GM12878 (cell line): ENCODE measurements at regions not wholly inside any gene's neighbourhood (a gene's known extent, or its start where the extent isn't known, plus 50 kb on each side); places are given as distances from the start of the nearest gene placed in this dataset.

ENCODE experiments used
- ATAC-seq: fragments of 200-7000 bp; cut with Tn5 transposase; 3 replicates; pipeline ENCODE4 v1.9.1; 2020; ENCODE audit warnings: mild to moderate bottlenecking, moderate library complexity
- BruUV-seq: library from RNA; stranded (reverse); fragments of 400-500 nt; replicated peaks from 2 replicates; lab custom pipeline; 2021; lab: Mats Ljungman, UMichigan
- CTCF ChIA-PET: fragments of 300-600 bp; sonication (Branson Sonifier 250); formaldehyde crosslinking; extraction: SDS; loops from one replicate; lab custom pipeline; 2021; ENCODE audit warnings: inconsistent platforms; lab: Yijun Ruan, JAX
- POLR2A ChIA-PET: fragments of 350-600 bp; formaldehyde crosslinking; extraction: SDS; loops from one replicate; lab custom pipeline; 2021; ENCODE audit warnings: inconsistent platforms; lab: Charles Lee
- RAD21 ChIA-PET: fragments of 300-600 bp; sonication (Branson Sonifier 250); formaldehyde crosslinking; loops from one replicate; lab custom pipeline; 2023; ENCODE audit warnings: antibody characterized with exemption; ENCODE audit not compliant: unreplicated experiment; lab: Charles Lee
- SMC1A ChIA-PET: fragments of 300-600 bp; sonication (Branson Sonifier 250); formaldehyde crosslinking; loops from one replicate; lab custom pipeline; 2023; ENCODE audit not compliant: unreplicated experiment, uncharacterized antibody; lab: Charles Lee
- DNase-seq: peaks from one replicate; pipeline ENCODE4 v3.0.0-alpha.2; 2011; ENCODE audit warnings: low read depth, low spot score
- FAIRE-seq: peaks from 3 replicates; lab custom pipeline; 2011; peaks lifted over from hg19 to GRCh38; lab: Jason Lieb, UNC
- H2AFZ ChIP-seq: 2 replicates; pipeline ENCODE4 v1.6.0; 2011; ENCODE audit warnings: low read depth, low read length, control low read depth; ENCODE audit not compliant: control insufficient read depth
- H3K27ac ChIP-seq: 2 replicates; pipeline ENCODE4 v1.5.1; 2011; ENCODE audit warnings: control low read depth; ENCODE audit not compliant: control insufficient read depth, insufficient read depth
- H3K27me3 ChIP-seq, 2 experiments: replicated peaks in 1 of 2; 2 replicates each; pipeline versions ENCODE4 v1.6.0 to v1.6.1; 2011; ENCODE audit warnings: low read length in 1 of 2; ENCODE audit not compliant: control insufficient read depth in 2 of 2, insufficient read depth in 2 of 2
- H3K36me3 ChIP-seq, 2 experiments: 2 replicates each; pipeline ENCODE4 v1.5.1; 2011; ENCODE audit warnings: low read length in 1 of 2; ENCODE audit not compliant: control insufficient read depth in 2 of 2, insufficient read depth in 2 of 2
- H3K4me1 ChIP-seq: 2 replicates; pipeline ENCODE4 v1.6.1; 2011; ENCODE audit warnings: mild to moderate bottlenecking, low read length, moderate library complexity, mixed read lengths; ENCODE audit not compliant: control insufficient read depth, insufficient read depth
- H3K4me2 ChIP-seq: 2 replicates; pipeline ENCODE4 v1.6.0; 2011; ENCODE audit warnings: control low read depth; ENCODE audit not compliant: control insufficient read depth, insufficient read depth
- H3K4me3 ChIP-seq: fragments of 200-600 bp; sonication (generic); 2 replicates; pipeline ENCODE4 v1.5.1; 2016
- H3K79me2 ChIP-seq: 2 replicates; pipeline ENCODE4 v1.6.0; 2011; ENCODE audit warnings: low read length; ENCODE audit not compliant: control insufficient read depth, insufficient read depth
- H3K9ac ChIP-seq: 2 replicates; pipeline ENCODE4 v1.8.0; 2011; ENCODE audit warnings: low read length, control low read depth, mixed read lengths; ENCODE audit not compliant: control insufficient read depth, insufficient read depth
- H3K9me3 ChIP-seq: replicated peaks from 3 replicates; pipeline ENCODE4 v1.5.1; 2011; ENCODE audit warnings: mild to moderate bottlenecking, low read length; ENCODE audit not compliant: control insufficient read depth, insufficient read depth
- H4K20me1 ChIP-seq: 2 replicates; pipeline ENCODE4 v1.6.0; 2011; ENCODE audit not compliant: control insufficient read depth, insufficient read depth
- BMI1 ChIP-seq: fragments of 450-650 bp; IDR thresholded peaks from 2 replicates; pipeline ENCODE4 v1.6.1; 2016; ENCODE audit warnings: mild to moderate bottlenecking, moderate library complexity, borderline replicate concordance
- CBX5 ChIP-seq: sonication (generic); IDR thresholded peaks from 2 replicates; pipeline ENCODE4 v1.6.1; 2016; ENCODE audit warnings: low read depth, moderate library complexity, mild to moderate bottlenecking, inconsistent platforms
- DPF2 ChIP-seq: fragments of 450-650 bp; IDR thresholded peaks from 2 replicates; pipeline ENCODE4 v1.6.1; 2017; ENCODE audit warnings: mild to moderate bottlenecking
- GATAD2B ChIP-seq: fragments of 450-650 bp; conservative IDR thresholded peaks from 2 replicates; pipeline ENCODE4 v1.6.1; 2017; ENCODE audit warnings: low read depth, mild to moderate bottlenecking, moderate library complexity
- KAT2A ChIP-seq: conservative IDR thresholded peaks from 2 replicates; pipeline ENCODE4 v1.6.1; 2011; ENCODE audit warnings: low read depth, low read length; ENCODE audit not compliant: control insufficient read depth
- LARP7 ChIP-seq: fragments of 450-650 bp; IDR thresholded peaks from 2 replicates; pipeline ENCODE4 v1.6.1; 2017; ENCODE audit warnings: mild to moderate bottlenecking
- MXI1 ChIP-seq: fragments of 150-350 bp; IDR thresholded peaks from 2 replicates; pipeline ENCODE4 v1.6.1; 2011; ENCODE audit warnings: low read depth, mild to moderate bottlenecking, inconsistent platforms, low read length, improper control_type of control experiment
- NFXL1 ChIP-seq: fragments of 450-650 bp; IDR thresholded peaks from 2 replicates; pipeline ENCODE4 v1.6.1; 2017; ENCODE audit warnings: antibody characterized with exemption, mild to moderate bottlenecking, borderline replicate concordance
- NR2C1 ChIP-seq: fragments of 450-650 bp; IDR thresholded peaks from 2 replicates; pipeline ENCODE4 v1.6.1; 2017; ENCODE audit warnings: antibody characterized with exemption, mild to moderate bottlenecking, moderate library complexity
- SMAD5 ChIP-seq: IDR thresholded peaks from 2 replicates; pipeline ENCODE4 v1.6.1; 2016; ENCODE audit warnings: antibody characterized with exemption, low read depth
- SMARCA5 ChIP-seq: fragments of 450-650 bp; IDR thresholded peaks from 2 replicates; pipeline ENCODE4 v1.6.1; 2017; ENCODE audit warnings: mild to moderate bottlenecking
- SPI1 ChIP-seq: IDR thresholded peaks from 2 replicates; pipeline ENCODE4 v1.6.1; 2011; ENCODE audit warnings: low read depth, mild to moderate bottlenecking, low read length, moderate library complexity, borderline replicate concordance; ENCODE audit not compliant: insufficient read depth
- SUPT20H ChIP-seq: IDR thresholded peaks from 2 replicates; pipeline ENCODE4 v1.6.1; 2011; ENCODE audit warnings: low read depth, mild to moderate bottlenecking, low read length, moderate library complexity, borderline replicate concordance; ENCODE audit not compliant: control insufficient read depth
- USF2 ChIP-seq: IDR thresholded peaks from 2 replicates; pipeline ENCODE4 v1.6.1; 2011; ENCODE audit warnings: low read depth, low read length, improper control_type of control experiment, borderline replicate concordance
- WGBS: methylation state at CpG from one replicate; pipeline ENCODE4 v1.1.6; 2016; ENCODE audit warnings: low lambda C conversion rate; ENCODE audit not compliant: insufficient replicate concordance, insufficient coverage; ENCODE audit errors: missing lambda C conversion rate; 5-methylcytosine and 5-hydroxymethylcytosine counted together
- in situ Hi-C: fragments of 300-500 bp; cut with MboI; formaldehyde crosslinking; loops from 9 replicates; pipeline ENCODE4 v1.14.3; 2018; ENCODE audit warnings: mixed read lengths
- intact Hi-C: fragments of 100-400 bp; cut with micrococcal nuclease; formaldehyde crosslinking; loops from one replicate; pipeline ENCODE4 v1.14.2; 2022; ENCODE audit not compliant: unreplicated experiment
- TF ChIP-seq, protein P1 (sequence below): fragments of 150-350 bp; IDR thresholded peaks from 2 replicates; pipeline ENCODE4 v1.6.1; 2016; ENCODE audit warnings: low read depth, low read length
- TF ChIP-seq, protein P2 (sequence below): fragments of 450-650 bp; IDR thresholded peaks from 2 replicates; pipeline ENCODE4 v1.6.1; 2017; ENCODE audit warnings: borderline replicate concordance
- TF ChIP-seq, protein P3 (sequence below): IDR thresholded peaks from 2 replicates; pipeline ENCODE4 v1.6.1; 2012; ENCODE audit warnings: low read depth, low read length, improper control_type of control experiment
- TF ChIP-seq, protein P4 (sequence below): IDR thresholded peaks from 2 replicates; pipeline ENCODE4 v1.6.1; 2011; ENCODE audit warnings: low read depth, mild to moderate bottlenecking, low read length, moderate library complexity, borderline replicate concordance; ENCODE audit errors: extremely low read depth

- H3K4me3 ChIP-seq, result no peak overlapping the region
- no TSS peak for BruUV-seq
- ATAC-seq (no peak), DNase-seq (no peak), FAIRE-seq (no peak)
- WGBS, result 98% methylated on average over 4 of the region's 4 CpGs
- H4K20me1 ChIP-seq, result no peaks in the 10 kb centered on the region
- ChIA-PET SMC1A (interaction anchor here (0.6 to 1.5 kb wide), 4 partner anchors 10 to 176 kb away, joined by 3 to 4 read pairs (median 4); no protein-coding TSS in a partner anchor), RAD21 (interaction anchor here (1.0 to 1.9 kb wide), 4 partner anchors 12 to 91 kb away, joined by 3 to 8 read pairs (median 5); no protein-coding TSS in a partner anchor), POLR2A (interaction anchor here (0.6 kb wide), 1 partner anchor 407 kb away, joined by 3 read pairs; no protein-coding TSS in a partner anchor), CTCF (interaction anchor here (0.5 to 0.7 kb wide), 3 partner anchors 53 to 222 kb away, joined by 3 read pairs; no protein-coding TSS in a partner anchor)
- no peak overlapping the region for H3K27ac ChIP-seq
- H3K4me1 ChIP-seq, result peaks cover 18% of the 10 kb centered on the region
- no peaks in the 10 kb centered on the region for H3K36me3 ChIP-seq
- in situ Hi-C loops, result no loop called here
- H3K27me3 ChIP-seq, result no peaks in the 10 kb centered on the region
- peaks cover 1% of the 10 kb centered on the region; the same call in 1 of the 3 replicates for H3K9me3 ChIP-seq
- no peak overlapping the region for H2AFZ ChIP-seq
- H3K4me2 ChIP-seq, result no peak overlapping the region
- TF ChIP-seq SMAD5 (no peak), USF2 (no peak), SPI1 (no peak), CBX5 (no peak), SUPT20H (no peak), DPF2 (no peak), SMARCA5 (no peak), BMI1 (no peak), KAT2A (no peak), LARP7 (no peak), NFXL1 (no peak), GATAD2B (no peak), MXI1 (no peak), NR2C1 (no peak)
- TF ChIP-seq, protein P1, sequence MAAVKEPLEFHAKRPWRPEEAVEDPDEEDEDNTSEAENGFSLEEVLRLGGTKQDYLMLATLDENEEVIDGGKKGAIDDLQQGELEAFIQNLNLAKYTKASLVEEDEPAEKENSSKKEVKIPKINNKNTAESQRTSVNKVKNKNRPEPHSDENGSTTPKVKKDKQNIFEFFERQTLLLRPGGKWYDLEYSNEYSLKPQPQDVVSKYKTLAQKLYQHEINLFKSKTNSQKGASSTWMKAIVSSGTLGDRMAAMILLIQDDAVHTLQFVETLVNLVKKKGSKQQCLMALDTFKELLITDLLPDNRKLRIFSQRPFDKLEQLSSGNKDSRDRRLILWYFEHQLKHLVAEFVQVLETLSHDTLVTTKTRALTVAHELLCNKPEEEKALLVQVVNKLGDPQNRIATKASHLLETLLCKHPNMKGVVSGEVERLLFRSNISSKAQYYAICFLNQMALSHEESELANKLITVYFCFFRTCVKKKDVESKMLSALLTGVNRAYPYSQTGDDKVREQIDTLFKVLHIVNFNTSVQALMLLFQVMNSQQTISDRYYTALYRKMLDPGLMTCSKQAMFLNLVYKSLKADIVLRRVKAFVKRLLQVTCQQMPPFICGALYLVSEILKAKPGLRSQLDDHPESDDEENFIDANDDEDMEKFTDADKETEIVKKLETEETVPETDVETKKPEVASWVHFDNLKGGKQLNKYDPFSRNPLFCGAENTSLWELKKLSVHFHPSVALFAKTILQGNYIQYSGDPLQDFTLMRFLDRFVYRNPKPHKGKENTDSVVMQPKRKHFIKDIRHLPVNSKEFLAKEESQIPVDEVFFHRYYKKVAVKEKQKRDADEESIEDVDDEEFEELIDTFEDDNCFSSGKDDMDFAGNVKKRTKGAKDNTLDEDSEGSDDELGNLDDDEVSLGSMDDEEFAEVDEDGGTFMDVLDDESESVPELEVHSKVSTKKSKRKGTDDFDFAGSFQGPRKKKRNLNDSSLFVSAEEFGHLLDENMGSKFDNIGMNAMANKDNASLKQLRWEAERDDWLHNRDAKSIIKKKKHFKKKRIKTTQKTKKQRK, result no peak
- TF ChIP-seq, protein P2, sequence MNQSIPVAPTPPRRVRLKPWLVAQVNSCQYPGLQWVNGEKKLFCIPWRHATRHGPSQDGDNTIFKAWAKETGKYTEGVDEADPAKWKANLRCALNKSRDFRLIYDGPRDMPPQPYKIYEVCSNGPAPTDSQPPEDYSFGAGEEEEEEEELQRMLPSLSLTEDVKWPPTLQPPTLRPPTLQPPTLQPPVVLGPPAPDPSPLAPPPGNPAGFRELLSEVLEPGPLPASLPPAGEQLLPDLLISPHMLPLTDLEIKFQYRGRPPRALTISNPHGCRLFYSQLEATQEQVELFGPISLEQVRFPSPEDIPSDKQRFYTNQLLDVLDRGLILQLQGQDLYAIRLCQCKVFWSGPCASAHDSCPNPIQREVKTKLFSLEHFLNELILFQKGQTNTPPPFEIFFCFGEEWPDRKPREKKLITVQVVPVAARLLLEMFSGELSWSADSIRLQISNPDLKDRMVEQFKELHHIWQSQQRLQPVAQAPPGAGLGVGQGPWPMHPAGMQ, result no peak
- TF ChIP-seq, protein P3, sequence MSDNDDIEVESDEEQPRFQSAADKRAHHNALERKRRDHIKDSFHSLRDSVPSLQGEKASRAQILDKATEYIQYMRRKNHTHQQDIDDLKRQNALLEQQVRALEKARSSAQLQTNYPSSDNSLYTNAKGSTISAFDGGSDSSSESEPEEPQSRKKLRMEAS, result no peak
- TF ChIP-seq, protein P4, sequence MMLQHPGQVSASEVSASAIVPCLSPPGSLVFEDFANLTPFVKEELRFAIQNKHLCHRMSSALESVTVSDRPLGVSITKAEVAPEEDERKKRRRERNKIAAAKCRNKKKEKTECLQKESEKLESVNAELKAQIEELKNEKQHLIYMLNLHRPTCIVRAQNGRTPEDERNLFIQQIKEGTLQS, result no peak
- intact Hi-C loops, result no loop called here
- no peak overlapping the region for H3K9ac ChIP-seq
- no peaks in the 10 kb centered on the region for H3K79me2 ChIP-seq
Measured at GRCh38 chr3:72536206-72536877, 311.9 kb downstream of the SHQ1 start.
